ENCODE measurements at regions not wholly inside any gene's neighbourhood (a gene's known extent, or its start where the extent isn't known, plus 50 kb on each side); places are given as distances from the start of the nearest gene placed in this dataset.
"Not testable (repeated sequence)": the region's sequence is repeated elsewhere in the genome, so short reads cannot be mapped to it uniquely, and the experiment has no call there.

DNA sequence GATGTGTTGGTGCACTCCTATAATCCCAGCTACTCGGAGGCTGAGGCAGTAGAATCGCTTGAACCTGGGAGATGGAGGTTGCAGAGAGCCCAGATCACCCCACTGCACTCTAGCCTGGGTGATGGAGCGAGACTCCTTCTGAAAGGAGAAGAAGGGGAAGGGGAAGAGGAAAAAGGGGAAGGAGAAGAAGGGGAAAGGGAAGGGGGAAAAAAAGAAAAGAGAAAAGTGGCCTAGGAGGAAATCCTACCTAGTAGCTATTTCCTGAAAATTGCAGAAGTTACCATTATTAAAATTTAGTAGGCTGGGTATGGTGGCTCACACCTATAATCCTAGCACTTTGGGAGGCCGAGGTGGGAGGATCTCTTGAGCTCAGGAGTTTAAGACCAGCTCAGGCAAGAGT lies 67.4 kb downstream of the ARRDC3 start:
- no peak for DNase-seq

GRCh38 chr5:91313757-91314673 lies 69.1 kb downstream of the ARRDC3 start:
- peak; percentile 31 for DNase-seq

DNA sequence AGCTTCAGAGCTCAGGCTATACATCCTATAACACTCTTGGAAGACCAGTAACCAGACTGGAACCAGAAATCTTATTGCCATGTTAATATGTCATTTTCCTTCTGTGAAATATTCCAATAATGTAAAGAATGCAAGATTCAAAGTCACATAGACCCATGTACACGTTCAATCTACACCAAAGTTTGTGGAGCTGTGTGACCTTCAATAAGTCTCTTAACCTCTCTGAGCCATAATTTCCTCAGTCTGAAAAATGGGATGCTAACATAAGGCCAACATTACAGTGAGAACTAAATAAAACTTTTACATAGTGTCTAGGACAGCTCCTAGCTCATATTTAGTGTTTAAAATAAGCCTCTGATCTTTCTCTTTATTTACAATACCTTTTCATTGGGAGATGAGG lies 70.4 kb downstream of the ARRDC3 start:
- DNase-seq: no peak

GRCh38 chr5:91311697-91312501 lies 71.2 kb downstream of the ARRDC3 start:
- DNase-seq: peak; percentile 41

- DNase-seq: no peak
Observed at GRCh38 chr5:91311168-91311696, 71.9 kb downstream of the ARRDC3 start.

- not testable (repeated sequence) for DNase-seq
Observed at GRCh38 chr5:91308157-91308556, 75.0 kb downstream of the ARRDC3 start.

DNA sequence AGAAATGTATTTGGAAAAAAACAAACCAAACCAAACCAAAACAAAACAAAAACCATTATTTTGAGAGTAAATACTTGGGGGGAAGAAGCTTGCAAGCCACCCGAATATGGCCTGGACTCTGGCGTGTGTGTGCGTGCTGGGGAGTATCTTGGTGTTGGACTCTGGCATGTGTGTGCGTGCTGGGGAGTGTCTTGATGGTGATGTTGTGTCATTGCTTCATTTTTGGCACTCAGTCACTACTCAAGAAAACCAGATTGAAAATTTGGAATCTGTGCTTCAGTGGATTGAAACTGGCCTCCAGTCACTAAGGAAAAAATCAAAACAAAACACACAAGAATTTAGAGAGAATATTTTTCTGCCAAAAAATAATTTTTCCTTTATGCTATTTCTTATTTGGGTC lies 76.1 kb downstream of the ARRDC3 start:
- DNase-seq: no peak

- no peak for DNase-seq
Observed at GRCh38 chr5:91306497-91306896, 76.6 kb downstream of the ARRDC3 start.

DNA sequence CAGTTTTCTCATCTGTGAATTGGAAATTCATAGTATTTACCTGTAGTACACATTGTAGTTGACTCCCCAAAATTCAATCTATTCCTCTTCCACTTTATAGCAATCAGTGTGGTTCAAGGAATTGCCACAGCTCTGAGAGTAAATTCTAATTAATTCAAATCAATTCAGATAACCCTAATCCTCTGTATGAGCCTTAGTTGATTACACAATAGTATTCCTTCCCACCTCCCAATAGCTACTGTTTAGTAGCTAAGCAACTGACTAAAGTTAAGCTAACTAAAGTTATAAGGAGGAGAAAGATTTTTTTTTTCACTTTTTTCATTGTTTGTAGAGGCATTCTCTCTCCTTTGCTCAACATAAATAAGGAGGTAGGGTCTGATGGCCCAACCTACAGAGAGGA lies 77.5 kb downstream of the ARRDC3 start:
- no peak for DNase-seq

- not testable (repeated sequence) for DNase-seq
Observed at GRCh38 chr5:91304015-91304414, 79.1 kb downstream of the ARRDC3 start.

GRCh38 chr5:91302958-91303357 lies 80.2 kb downstream of the ARRDC3 start:
- no peak for DNase-seq

- no peak for DNase-seq
Observed at GRCh38 chr5:91302305-91302704, 80.8 kb downstream of the ARRDC3 start.

DNA sequence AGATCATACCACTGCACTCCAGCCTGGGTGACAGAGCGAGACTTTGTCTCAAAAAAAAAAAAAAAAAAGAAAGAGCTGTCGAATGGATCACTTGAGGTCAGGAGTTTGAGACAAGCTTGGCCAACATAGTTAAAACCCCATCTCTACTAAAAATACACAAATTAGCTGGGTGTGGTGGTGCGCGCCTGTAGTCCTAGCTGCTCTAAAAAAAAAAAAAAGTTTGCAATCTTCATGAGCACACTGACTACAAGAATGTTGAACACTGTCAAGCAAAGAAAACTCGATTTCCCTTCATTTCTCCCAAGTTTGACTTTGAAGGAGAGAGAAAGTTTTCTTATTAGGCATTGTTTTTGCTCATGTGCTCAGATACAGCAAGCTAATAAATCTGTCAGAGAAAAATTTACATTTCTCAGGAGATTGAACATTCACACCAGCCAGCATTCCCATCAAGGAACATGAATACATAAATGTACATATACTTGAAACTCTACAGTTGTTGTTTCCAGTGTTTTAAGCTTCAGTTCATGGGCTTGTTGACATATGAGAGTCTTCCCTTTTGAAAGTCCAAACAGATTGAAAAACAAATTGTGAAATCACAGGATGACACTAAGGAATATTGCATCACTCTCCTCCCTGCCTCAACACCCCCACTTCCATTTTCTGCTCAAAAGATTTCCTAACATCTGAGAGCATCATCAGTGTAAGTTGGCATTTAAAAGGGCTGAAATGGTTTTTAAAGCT lies 81.8 kb downstream of the ARRDC3 start:
- DNase-seq: no peak

GRCh38 chr5:91297994-91298393 lies 85.1 kb downstream of the ARRDC3 start:
- no peak for DNase-seq

GRCh38 chr5:91296674-91297143 lies 86.4 kb downstream of the ARRDC3 start:
- DNase-seq: peak; percentile 16

DNA sequence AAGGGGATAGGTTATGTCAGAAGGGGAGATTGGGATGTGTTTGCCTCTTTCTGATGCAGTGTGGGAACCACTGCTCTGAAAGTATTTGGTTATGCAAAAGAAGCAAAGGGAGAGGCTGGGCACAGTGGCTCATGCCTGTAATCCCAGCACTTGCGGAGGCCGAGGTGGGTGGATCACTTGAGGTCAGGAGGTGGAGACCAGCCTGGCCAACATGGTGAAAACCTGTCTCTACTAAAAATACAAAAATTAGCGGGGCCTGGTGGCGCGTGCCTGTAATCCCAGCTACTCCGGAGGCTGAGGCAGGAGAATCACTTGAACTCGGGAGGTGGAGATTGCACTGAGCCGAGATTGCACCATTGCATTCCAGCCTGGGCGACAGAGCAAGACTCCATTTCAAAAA lies 87.0 kb downstream of the ARRDC3 start:
- DNase-seq: not testable (repeated sequence)

DNA sequence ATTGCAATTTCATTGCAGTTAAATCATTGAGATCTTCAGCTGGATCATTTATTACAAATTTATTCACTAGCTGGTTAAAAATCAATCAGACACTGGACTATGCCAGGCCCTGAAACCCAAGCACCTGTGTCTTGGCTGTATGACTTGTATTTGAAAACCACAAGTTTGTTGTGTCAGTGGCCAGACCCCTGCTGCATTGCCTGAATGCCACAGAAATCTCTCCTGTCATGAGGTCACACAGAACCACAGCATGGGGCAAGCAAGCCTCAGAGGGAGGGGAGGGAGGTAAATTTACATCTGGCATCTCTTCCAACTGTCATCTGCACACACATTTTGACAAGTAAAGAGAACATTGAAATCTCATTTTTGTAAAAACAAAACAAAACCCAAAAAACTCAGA lies 90.0 kb downstream of the ARRDC3 start:
- no peak for DNase-seq

DNA sequence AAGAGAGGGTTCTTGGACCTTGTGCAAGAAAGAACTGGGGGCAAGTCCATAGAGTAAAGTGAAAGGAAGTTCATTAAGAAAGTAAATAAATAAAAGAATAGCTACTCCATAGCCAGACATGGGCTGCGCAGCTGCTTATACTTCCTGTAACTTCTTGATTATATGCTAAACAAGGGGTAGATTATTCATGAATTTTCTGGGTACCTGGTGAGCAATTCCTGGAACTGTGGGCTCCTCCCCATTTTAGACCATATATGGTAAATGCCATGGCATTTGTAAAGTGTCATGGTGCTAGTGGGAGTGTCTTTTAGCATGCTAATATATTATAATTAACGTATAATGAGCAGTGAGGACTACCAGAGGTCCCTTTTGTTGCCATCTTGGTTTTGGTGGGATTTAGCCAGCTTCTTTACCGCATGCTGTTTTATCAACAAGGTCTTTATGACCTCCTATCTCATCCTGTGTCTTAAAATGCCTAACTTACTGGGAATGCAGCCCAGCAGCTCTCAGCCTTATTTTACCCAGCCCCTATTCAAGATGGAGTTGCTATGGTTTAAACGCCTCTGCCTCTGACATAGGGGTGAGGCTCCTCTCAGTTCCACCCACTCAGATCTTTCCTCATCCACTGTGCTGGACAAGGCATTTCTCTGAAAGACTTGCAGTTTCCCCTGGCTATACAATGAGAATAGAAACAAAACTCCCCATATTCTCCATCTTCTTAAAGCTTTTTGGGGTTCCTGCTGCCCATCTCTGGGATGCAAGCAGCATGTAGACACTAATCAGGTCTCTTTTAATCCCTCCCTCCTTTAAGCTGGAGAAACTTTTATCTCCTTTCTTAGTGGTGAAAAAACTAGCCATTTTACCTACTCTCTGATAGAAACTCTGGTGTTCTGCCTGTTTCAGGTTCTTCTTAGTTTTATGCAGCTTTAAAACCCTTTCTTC lies 91.2 kb downstream of the ARRDC3 start:
- DNase-seq: no peak

DNA sequence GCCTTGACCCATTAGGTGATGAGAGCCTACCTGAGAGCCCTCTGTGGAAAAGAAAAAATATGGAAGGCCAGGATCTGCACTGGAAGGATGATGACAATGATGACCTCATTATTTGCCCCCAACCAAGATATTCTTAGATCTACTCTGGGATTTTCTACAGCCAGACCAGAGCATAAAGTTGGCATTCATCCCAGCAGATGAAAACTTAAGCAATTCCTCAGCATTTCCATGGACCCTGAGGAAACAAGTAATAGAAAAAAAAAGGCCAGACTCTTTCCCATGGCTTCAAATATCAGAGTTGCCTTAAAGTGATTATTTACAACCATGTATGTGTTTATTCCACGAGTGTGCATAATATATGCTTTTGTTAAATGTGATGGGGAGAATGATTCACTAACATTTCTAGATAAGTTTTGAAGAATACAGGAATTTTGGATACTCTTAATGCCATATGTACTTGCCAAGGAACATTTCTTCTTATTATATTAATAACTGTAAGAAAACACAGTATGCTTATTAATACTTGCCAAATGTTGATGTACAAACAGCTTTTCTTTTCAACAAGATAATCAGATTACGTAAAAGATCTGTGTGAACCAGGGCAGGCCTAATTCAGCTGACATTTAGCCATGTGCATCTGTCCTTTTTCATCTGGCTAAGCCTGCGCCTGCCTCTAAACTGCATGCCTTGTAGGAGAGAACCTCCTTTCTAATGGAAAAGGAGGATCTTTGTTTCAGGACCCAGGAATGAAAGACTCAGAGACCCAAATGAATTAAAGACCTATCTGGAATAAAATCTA lies 94.8 kb downstream of the ARRDC3 start:
- no peak for DNase-seq

- DNase-seq: not testable (repeated sequence)
Observed at GRCh38 chr5:91285062-91285461, 98.1 kb downstream of the ARRDC3 start.

Data from renal pelvis (tissue), 1 donor.